Femur (tissue), 1 donor: ENCODE measurements at regions not wholly inside any gene's neighbourhood (a gene's known extent, or its start where the extent isn't known, plus 50 kb on each side); places are given as distances from the start of the nearest gene placed in this dataset.

Experiments
- DNase-seq: peaks from one replicate; pipeline ENCODE4 v3.0.0-alpha.2; 2017

DNA sequence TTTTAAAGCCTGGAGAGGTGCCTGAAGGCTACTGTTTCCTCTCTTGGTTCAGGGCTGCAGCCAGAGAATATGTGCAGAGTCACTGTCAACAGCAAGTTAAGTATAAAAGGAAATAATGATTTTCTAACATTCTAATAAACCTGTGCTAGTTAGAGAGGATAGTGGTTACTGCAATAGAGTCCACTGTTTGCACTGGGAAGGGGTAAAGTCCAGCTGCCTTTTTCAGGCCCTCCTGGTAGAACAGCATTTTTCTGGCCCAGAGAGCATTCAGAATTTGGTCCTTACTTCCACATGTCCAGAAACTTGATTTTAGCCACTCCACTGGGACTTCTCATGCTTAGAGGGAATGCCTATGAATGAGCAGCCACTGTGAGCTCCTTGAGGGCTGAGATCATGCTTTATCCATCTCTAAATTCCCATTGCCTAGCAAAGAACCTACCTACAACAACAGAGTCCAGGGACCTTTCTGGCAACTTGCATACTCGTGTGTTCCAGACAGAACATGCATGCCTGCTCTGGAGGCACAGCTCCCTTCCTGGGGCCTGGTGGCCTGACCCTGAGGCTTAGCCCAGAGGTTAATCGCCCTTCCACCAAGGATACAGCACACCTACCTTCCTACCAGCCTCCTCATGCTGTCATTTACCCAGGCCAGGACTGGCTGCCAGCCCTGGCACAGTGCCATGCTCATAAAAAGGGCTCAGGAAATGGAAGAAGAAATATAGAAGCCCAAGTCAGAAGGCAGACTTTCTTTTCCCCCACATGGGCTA lies 50.3 kb upstream of the ATP13A3 start:
- peak; percentile 50 for DNase-seq
